OCI-LY7 (cell line): ENCODE measurements at regions not wholly inside any gene's neighbourhood (a gene's known extent, or its start where the extent isn't known, plus 50 kb on each side); places are given as distances from the start of the nearest gene placed in this dataset.

ENCODE experiments used
- BruUV-seq: library from RNA; stranded (reverse); fragments of 400-500 nt; replicated peaks from 2 replicates; lab custom pipeline; 2021; lab: Mats Ljungman, UMichigan
- CTCF ChIA-PET: fragments of 300-600 bp; sonication (Branson Sonifier 250); formaldehyde crosslinking; loops from one replicate; lab custom pipeline; 2022; ENCODE audit warnings: antibody characterized with exemption; ENCODE audit not compliant: unreplicated experiment; lab: Charles Lee
- POLR2A ChIA-PET: fragments of 300-600 bp; sonication (Branson Sonifier 250); formaldehyde crosslinking; loops from one replicate; lab custom pipeline; 2022; ENCODE audit warnings: antibody characterized with exemption; lab: Charles Lee
- DNase-seq: peaks from one replicate; pipeline ENCODE4 v3.0.0-alpha.2; 2015; ENCODE audit warnings: low spot score
- H2AFZ ChIP-seq: fragments of 200-600 bp; sonication (generic), shearing (Covaris generic); 2 replicates; pipeline ENCODE4 v1.6.1; 2014; ENCODE audit warnings: mild to moderate bottlenecking, antibody characterized with exemption, low read length, moderate library complexity
- H3K27ac ChIP-seq: fragments of 200-600 bp; sonication (generic); 2 replicates; pipeline ENCODE4 v1.5.1; 2014; ENCODE audit warnings: mixed run types, low read depth, mild to moderate bottlenecking, moderate library complexity, low read length, inconsistent platforms; ENCODE audit not compliant: poor library complexity, severe bottlenecking
- H3K36me3 ChIP-seq: fragments of 200-600 bp; sonication (generic); 2 replicates; pipeline ENCODE4 v1.6.1; 2014; ENCODE audit warnings: mild to moderate bottlenecking, antibody characterized with exemption, low read length, moderate library complexity, mixed read lengths; ENCODE audit not compliant: insufficient read depth
- H3K4me1 ChIP-seq: fragments of 200-600 bp; sonication (generic); 2 replicates; pipeline ENCODE4 v1.5.1; 2014; ENCODE audit warnings: mild to moderate bottlenecking, low read length; ENCODE audit not compliant: insufficient read depth, poor library complexity, severe bottlenecking
- H3K4me2 ChIP-seq: fragments of 200-600 bp; sonication (generic); 2 replicates; pipeline ENCODE4 v1.6.1; 2014; ENCODE audit warnings: mild to moderate bottlenecking, low read length
- H3K4me3 ChIP-seq: fragments of 200-600 bp; sonication (generic); 2 replicates; pipeline ENCODE4 v1.5.1; 2014; ENCODE audit warnings: mild to moderate bottlenecking, low read depth, low read length; ENCODE audit not compliant: poor library complexity, severe bottlenecking
- H3K79me2 ChIP-seq: fragments of 200-600 bp; sonication (generic); 2 replicates; pipeline ENCODE4 v1.6.1; 2016; ENCODE audit warnings: low read depth, mild to moderate bottlenecking, low read length, moderate library complexity, mixed read lengths; ENCODE audit not compliant: insufficient read depth
- H3K9me2 ChIP-seq: fragments of 200-600 bp; sonication (generic); 2 replicates; pipeline ENCODE4 v1.6.1; 2016; ENCODE audit warnings: mild to moderate bottlenecking, low read length, mixed read lengths; ENCODE audit not compliant: insufficient read depth
- H3K9me3 ChIP-seq: fragments of 200-600 bp; sonication (generic); 2 replicates; pipeline ENCODE4 v1.6.1; 2014; ENCODE audit warnings: mild to moderate bottlenecking, mixed run types, low read length, mixed read lengths
- H4K20me1 ChIP-seq: fragments of 200-600 bp; sonication (generic); 2 replicates; pipeline ENCODE4 v1.6.1; 2014; ENCODE audit warnings: mild to moderate bottlenecking, antibody characterized with exemption, low read length, moderate library complexity, mixed read lengths; ENCODE audit not compliant: insufficient read depth
- CTCF ChIP-seq: fragments of 200-600 bp; sonication (generic); conservative IDR thresholded peaks from 2 replicates; pipeline ENCODE4 v1.5.1; 2014; ENCODE audit warnings: mild to moderate bottlenecking, antibody characterized with exemption, low read length, moderate library complexity, mixed read lengths
- EZH2phosphoT487 ChIP-seq: fragments of 200-600 bp; sonication (generic); IDR thresholded peaks from 2 replicates; pipeline ENCODE4 v1.6.1; 2018; ENCODE audit warnings: low read depth, borderline replicate concordance, mild to moderate bottlenecking, mixed run types, antibody characterized with exemption, low read length, moderate library complexity, mixed read lengths
- intact Hi-C: fragments of 100-400 bp; cut with micrococcal nuclease; formaldehyde crosslinking; loops from one replicate; pipeline ENCODE4 v1.10.0; 2022; ENCODE audit not compliant: unreplicated experiment

DNA sequence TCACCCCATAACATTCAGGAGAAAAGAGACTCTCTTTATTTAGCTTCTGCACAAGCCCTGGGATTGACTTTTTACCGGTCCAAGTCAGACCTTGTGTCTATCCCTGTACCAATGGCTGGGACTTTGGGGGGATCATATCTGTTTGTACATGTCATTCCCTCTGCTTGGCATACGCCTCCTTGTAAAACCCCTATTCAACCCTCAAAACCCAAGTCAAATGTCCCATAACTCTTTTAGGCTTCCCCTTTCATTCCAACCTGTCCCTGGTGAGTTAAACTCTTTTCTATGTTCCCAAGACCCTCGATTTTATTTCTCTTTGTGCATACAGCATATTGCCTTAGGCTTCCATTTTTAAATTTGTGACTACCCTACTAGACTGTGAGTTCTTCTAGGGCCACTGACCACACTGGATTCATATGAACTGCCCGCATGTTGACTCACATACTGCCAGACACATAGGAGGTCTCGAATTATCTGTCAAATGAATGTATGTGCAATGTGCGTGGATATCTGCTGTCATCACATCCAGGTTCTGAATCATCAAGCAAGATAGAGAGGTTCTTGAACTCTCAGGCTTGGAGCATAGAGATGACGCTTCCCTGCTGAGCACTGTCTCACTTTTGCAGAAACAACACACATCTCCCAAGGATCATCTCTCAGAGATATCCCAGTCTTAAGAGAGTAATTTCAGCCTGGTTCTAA is 548.6 kb upstream of the TBX3 start:
- CTCF ChIA-PET = no interaction called here
- TF ChIP-seq CTCF (no peak), EZH2phosphoT487 (no peak)
- no TSS peak for BruUV-seq

GRCh38 chr12:115230606-115231005 is 546.6 kb upstream of the TBX3 start:
- POLR2A ChIA-PET = no interaction called here
- intact Hi-C loops = no loop called here
- CTCF ChIA-PET = no interaction called here
- Histone ChIP-seq H3K27ac (no peak overlapping the region), H4K20me1 (no peaks in the 10 kb centered on the region), H3K9me3 (no peaks in the 10 kb centered on the region), H3K9me2 (no peaks in the 10 kb centered on the region), H3K4me2 (no peak overlapping the region), H3K79me2 (no peaks in the 10 kb centered on the region), H3K4me3 (no peak overlapping the region), H3K4me1 (no peaks in the 10 kb centered on the region), H3K36me3 (no peaks in the 10 kb centered on the region), H2AFZ (no peak overlapping the region)
- no peak for TF ChIP-seq EZH2phosphoT487
- TF ChIP-seq CTCF = no peak
- no TSS peak for BruUV-seq
- DNase-seq = no peak

More for the DNA sequence above, 548.6 kb upstream of the TBX3 start:
- H3K4me3 ChIP-seq = no peak overlapping the region
- POLR2A ChIA-PET = no interaction called here
- no peak overlapping the region for H3K27ac ChIP-seq
- no peaks in the 10 kb centered on the region for H3K4me1 ChIP-seq
- no peaks in the 10 kb centered on the region for H4K20me1 ChIP-seq
- intact Hi-C loops = no loop called here
- no peak for DNase-seq
- no peaks in the 10 kb centered on the region for H3K9me2 ChIP-seq
- H3K36me3 ChIP-seq = no peaks in the 10 kb centered on the region
- H3K79me2 ChIP-seq = no peaks in the 10 kb centered on the region
- no peak overlapping the region for H2AFZ ChIP-seq
- no peaks in the 10 kb centered on the region for H3K9me3 ChIP-seq
- H3K4me2 ChIP-seq = no peak overlapping the region

DNA sequence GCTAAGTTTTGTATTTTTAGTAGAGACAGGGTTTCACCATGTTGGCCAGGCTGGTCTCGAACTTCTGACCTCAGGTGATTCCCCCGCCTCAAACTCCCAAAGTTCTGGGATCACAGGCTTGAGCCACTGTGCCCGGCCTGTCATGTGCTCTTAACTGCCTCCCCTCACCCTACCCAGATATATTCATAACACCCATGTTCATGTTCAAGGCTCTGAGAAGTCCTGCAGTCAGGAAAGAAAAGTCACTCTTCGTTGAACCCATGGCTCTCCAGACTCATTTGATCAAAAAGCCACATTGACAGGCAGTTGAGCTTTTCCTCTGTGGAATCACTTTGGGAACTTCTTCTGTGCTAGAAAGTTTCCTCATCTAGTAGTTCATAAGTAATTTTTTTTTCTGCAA is 545.5 kb upstream of the TBX3 start:
- no peaks in the 10 kb centered on the region for H3K36me3 ChIP-seq
- H4K20me1 ChIP-seq = no peaks in the 10 kb centered on the region
- no peak overlapping the region for H3K4me2 ChIP-seq
- H3K9me3 ChIP-seq = no peaks in the 10 kb centered on the region
- no peak overlapping the region for H2AFZ ChIP-seq
- ChIA-PET POLR2A (interaction anchor here (0.6 kb wide), 1 partner anchor 1401 kb away, joined by 4 read pairs; no protein-coding TSS in a partner anchor), CTCF (no interaction called here)
- no peak for DNase-seq
- H3K4me3 ChIP-seq = no peak overlapping the region
- no peaks in the 10 kb centered on the region for H3K79me2 ChIP-seq
- no peak for TF ChIP-seq CTCF
- no peak for TF ChIP-seq EZH2phosphoT487
- H3K9me2 ChIP-seq = no peaks in the 10 kb centered on the region
- BruUV-seq = no TSS peak
- intact Hi-C loops = no loop called here
- no peaks in the 10 kb centered on the region for H3K4me1 ChIP-seq
- H3K27ac ChIP-seq = no peak overlapping the region
